Right lung (tissue), 2 donors: ENCODE measurements at regions not wholly inside any gene's neighbourhood (a gene's known extent, or its start where the extent isn't known, plus 50 kb on each side); places are given as distances from the start of the nearest gene placed in this dataset.
A peak's percentile ranks its signal among the peaks of the same experiment; 100 is the strongest.
"Not testable (repeated sequence)": the region's sequence is repeated elsewhere in the genome, so short reads cannot be mapped to it uniquely, and the experiment has no call there.

Experiments
- DNase-seq, 2 donors: peaks; one replicate each; pipeline ENCODE4 v3.0.0-alpha.2; 2013

DNA sequence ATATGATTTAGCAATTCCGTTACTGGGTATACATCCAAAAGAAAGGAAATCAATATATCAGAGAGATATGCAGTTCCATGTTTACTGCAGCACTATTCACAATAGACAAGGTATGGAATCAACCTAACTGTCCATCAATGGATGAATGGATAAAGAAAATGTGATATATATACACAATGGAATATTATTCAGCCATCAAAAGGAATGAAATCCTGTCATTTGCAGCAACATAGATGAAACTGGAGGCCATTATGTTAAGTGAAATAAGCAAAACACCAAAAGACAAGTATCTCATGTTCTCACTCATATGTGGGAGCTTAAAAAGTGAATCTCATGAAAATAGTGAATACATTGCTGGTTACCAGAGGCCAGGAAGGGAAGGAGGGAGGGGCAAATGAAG is 390.8 kb downstream of the ZFHX3 start:
- no peak for DNase-seq

DNA sequence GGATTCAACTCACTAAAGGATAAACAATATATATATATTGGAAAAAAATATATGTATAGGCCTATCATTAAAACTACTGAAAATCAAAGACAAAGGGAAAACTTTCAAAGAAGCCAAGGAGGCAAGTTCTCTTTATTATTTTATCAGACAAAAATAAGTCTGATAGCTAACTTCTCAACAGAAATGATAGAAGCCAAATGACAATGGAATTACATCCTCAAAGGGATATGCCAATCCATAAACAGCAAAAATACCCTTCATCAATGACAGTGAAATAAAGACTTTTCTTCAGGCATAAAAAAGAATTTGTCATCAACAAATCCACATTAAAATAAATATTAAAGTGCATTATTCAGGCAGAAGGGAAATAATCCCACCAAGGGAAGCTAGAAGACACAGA is 393.4 kb downstream of the ZFHX3 start:
- DNase-seq = no peak

GRCh38 chr16:72649254-72649944 is 398.5 kb downstream of the ZFHX3 start:
- DNase-seq = no peak

GRCh38 chr16:72646615-72647014 is 401.3 kb downstream of the ZFHX3 start:
- no peak for DNase-seq

- no peak for DNase-seq
These were observed 402.4 kb downstream of the ZFHX3 start for GRCh38 chr16:72645538-72645937.

GRCh38 chr16:72644911-72645310 is 403.0 kb downstream of the ZFHX3 start:
- DNase-seq = no peak

- no peak for DNase-seq
These were observed 408.4 kb downstream of the ZFHX3 start for GRCh38 chr16:72639494-72639893.

- DNase-seq = no peak
These were observed 410.6 kb downstream of the ZFHX3 start for GRCh38 chr16:72637306-72637705.

DNA sequence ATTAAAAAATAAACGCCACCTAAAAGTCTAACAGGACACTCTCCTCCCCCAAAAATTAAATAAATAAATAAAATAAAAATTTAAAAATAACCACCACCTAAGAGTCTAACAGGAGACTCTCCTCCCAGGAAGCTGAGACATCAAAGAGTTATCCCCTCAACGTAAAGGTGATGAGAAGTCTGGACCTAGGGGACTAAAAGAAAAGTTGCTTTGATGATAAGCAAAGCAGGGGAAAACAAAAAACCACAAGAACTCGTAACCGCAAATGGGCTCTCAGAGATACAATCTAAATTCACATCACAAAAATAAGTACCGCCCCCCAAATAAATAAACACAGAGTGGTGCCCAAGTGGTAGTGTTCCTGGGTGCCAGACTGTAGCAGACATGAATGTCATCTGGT is 412.2 kb downstream of the ZFHX3 start:
- DNase-seq = no peak

DNA sequence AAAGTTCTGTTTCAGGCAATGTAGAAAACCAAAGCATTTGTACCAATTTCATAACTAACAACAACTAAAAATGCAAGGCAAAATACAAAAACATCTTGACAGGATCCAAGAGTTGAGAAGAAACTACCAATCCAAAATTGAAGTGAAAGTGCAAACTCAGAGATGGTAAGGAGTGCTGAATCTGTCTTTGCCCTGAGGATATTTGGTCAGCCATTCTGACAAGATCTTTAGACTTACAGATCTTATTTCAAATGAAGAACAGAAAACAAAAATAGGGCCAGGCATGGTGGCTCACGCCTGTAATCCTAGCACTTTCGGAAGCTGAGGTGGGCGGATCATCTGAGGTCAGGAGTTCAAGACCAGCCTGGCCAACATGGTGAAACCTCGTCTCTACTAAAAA is 412.8 kb downstream of the ZFHX3 start:
- no peak for DNase-seq

DNA sequence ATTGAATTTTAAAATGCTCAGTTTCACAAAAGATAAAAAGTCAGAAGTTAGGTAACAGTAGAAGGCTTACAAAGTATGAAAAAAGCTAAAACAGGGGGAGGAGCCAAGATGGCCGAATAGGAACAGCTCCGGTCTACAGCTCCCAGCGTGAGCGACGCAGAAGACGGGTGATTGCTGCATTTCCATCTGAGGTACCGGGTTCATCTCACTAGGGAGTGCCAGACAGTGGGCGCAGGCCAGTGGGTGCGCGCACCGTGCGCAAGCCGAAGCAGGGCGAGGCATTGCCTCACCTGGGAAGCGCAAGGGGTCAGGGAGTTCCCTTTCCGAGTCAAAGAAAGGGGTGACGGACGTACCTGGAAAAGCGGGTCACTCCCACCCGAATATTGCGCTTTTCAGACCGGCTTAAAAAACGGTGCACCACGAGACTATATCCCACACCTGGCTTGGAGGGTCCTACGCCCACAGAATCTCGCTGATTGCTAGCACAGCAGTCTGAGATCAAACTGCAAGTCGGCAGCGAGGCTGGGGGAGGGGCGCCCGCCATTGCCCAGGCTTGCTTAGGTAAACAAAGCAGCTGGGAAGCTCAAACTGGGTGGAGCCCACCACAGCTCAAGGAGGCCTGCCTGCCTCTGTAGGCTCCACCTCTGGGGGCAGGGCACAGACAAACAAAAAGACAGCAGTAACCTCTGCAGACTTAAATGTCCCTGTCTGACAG is 420.6 kb downstream of the ZFHX3 start:
- DNase-seq = not testable (repeated sequence)

GRCh38 chr16:72626623-72627022 is 421.3 kb downstream of the ZFHX3 start:
- DNase-seq = no peak

DNA sequence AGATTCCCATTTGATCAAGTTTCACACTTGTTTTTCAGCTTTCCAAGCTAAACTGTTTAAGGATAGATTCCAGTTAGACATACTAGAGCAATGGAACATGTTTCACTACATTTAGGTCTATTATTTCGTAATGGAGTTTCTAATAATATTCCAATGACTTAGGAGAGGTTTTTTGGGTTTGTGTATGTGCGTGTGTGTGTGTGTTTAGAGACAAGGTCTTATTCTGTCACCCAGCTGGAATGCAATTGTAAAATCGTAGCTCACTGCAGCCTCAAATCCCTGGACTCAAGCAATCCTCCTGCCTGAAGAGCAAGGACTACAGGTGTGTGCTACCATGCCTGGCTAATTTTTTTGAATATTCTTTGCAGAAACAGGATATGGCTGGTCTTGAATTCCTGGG is 426.3 kb downstream of the ZFHX3 start:
- no peak for DNase-seq

DNA sequence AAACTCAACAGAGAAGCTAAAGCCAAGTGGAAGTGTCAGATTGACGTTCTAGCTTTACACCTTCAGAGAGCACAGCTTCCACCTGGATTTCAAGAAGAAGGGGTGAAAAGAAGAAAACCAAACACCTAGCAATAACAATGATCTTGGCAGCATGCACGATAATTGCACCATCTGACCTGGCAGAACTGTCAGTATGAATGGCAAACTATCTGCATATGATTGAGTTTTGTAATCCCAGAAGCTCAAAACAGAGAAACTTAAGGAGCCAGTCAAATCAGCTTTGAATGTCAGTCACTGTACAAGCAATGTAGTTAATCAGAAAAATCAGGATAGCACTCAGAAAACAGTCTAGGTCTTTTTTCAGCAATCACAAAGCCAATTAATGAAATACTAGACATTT is 427.1 kb downstream of the ZFHX3 start:
- DNase-seq = no peak

GRCh38 chr16:72620348-72620747 is 427.6 kb downstream of the ZFHX3 start:
- DNase-seq = no peak

DNA sequence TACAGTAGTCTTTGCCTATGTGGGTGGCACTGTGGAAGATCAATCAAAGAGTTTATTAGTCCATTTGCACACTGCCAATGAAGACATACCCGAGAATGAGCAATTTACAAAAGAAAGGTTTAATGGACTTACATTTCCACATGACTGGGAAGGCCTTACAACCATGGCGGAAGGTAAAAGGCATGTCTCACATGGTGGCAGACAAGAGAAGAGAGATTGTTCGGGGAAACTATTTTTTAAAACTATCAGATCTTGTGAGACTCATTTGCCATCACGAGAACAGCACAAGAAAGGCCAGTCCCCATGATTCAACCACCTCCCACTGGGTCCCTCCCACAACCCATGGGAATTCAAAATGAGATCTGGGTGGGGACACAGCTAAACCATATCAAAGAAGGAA is 432.1 kb downstream of the ZFHX3 start:
- DNase-seq = no peak

- no peak for DNase-seq
These were observed 435.2 kb downstream of the ZFHX3 start for GRCh38 chr16:72612718-72613117.

GRCh38 chr16:72612256-72612655 is 435.7 kb downstream of the ZFHX3 start:
- peak; percentile 31 to 32 for DNase-seq

DNA sequence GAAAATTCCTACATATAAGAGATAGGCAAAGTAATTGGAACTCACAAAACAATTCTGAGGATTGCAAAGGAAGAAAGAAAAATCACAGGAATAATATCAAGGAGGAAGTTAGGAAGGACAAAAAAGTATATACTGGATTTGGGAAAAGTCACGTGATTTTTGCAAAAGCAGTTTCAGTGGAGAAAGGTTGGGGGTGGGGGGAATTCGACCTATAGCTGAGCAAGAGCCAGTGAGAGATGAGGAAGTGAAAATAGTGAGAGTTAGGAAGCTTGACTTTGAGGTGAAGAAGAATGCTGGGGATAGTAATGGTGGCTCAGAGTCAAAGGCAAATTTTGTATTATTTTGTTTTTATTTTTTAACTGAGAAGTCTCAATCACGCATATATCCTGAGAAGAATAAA is 438.0 kb upstream of the PMFBP1 start:
- DNase-seq = no peak

GRCh38 chr16:72609066-72609465 is 437.1 kb upstream of the PMFBP1 start:
- DNase-seq = no peak

- DNase-seq = no peak
These were observed 432.4 kb upstream of the PMFBP1 start for GRCh38 chr16:72604375-72604774.

- DNase-seq = no peak
These were observed 430.5 kb upstream of the PMFBP1 start for GRCh38 chr16:72602499-72602898.

DNA sequence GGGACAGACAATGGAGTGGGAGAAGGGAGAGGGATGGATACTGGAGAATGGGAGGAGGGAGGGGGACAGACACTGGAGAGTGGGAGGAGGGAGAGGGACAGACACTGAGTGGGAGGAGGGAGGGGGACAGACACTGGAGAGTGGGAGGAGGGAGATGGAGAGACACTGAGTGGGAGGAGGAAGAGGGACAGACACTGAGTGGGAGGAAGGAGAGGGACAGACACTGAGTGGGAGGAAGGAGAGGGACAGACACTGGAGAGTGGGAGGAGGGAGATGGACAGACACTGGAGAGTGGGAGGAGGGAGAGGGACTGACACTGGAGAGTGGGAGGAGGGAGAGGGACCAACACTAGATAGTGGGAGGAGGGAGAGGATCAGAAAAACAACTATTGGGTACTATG is 426.7 kb upstream of the PMFBP1 start:
- DNase-seq = no peak

DNA sequence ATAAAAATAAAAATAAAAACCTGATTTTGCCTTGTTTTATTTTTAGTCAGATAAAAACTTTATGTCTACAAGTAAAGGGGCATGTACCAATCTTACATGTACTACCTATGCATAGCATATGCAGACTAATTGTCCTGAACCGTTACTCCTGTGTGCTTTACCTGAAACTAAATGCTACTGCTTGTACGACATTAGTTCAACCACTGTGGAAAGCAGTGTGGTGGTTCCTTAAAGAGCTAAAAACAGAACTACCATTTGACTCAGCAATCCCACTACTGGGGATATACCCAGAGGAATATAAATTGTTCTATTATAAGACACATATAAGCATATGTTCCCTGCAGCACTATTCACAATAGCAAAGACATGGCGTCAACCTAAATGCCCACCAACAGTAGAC is 426.0 kb upstream of the PMFBP1 start:
- no peak for DNase-seq
